GM18505 (cell line): ENCODE measurements at regions not wholly inside any gene's neighbourhood (a gene's known extent, or its start where the extent isn't known, plus 50 kb on each side); places are given as distances from the start of the nearest gene placed in this dataset.

Experiments used
- ATAC-seq: cut with Tn5 transposase; IDR thresholded peaks from one replicate; pipeline ENCODE4 v1.9.1; 2021; ENCODE audit not compliant: unreplicated experiment
- POLR2A ChIP-seq: IDR thresholded peaks from 4 replicates; pipeline ENCODE4 v1.6.1; 2011; ENCODE audit warnings: borderline replicate concordance; ENCODE audit not compliant: insufficient read depth, insufficient read length; ENCODE audit errors: extremely low read depth

GRCh38 chr17:68790492-68790891 is 164.7 kb downstream of the ABCA8 start:
- ATAC-seq: no peak
- no peak for TF ChIP-seq POLR2A

DNA sequence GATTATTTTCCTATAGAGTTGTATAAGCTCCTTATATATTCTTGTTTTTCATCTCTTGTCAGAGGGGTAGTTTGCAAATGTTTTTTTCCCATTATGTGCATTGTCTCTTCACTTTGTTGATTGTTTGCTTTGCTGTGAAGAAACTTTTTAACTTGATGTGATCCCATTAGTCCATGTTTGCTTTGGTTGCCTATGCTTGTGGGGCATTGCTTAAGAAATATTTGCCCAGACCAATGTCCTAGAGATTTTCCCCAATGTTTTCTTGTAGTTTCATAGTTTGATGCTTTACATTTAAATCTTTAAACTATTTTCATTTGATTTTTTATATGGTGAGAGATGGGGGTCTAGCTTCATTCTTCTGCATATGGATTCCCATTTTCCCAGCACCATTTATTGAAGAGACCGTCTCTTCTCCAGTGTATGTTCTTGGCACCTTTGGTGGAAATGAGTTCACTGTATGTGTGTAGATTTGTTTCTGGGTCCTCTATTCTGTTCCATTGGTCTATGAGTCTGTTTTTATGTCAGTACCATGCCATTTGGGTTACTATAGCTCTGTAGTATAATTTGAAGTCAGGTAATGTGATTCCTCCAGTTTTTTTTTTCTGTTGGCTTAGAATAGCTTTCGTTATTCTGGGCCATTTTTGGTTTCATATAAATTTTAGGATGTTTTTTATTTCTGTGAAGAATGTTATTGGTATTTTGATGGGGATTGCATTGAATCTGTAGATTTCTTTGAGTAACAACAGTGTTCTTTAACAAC is 165.8 kb downstream of the ABCA8 start:
- no peak for TF ChIP-seq POLR2A
- ATAC-seq: no peak

DNA sequence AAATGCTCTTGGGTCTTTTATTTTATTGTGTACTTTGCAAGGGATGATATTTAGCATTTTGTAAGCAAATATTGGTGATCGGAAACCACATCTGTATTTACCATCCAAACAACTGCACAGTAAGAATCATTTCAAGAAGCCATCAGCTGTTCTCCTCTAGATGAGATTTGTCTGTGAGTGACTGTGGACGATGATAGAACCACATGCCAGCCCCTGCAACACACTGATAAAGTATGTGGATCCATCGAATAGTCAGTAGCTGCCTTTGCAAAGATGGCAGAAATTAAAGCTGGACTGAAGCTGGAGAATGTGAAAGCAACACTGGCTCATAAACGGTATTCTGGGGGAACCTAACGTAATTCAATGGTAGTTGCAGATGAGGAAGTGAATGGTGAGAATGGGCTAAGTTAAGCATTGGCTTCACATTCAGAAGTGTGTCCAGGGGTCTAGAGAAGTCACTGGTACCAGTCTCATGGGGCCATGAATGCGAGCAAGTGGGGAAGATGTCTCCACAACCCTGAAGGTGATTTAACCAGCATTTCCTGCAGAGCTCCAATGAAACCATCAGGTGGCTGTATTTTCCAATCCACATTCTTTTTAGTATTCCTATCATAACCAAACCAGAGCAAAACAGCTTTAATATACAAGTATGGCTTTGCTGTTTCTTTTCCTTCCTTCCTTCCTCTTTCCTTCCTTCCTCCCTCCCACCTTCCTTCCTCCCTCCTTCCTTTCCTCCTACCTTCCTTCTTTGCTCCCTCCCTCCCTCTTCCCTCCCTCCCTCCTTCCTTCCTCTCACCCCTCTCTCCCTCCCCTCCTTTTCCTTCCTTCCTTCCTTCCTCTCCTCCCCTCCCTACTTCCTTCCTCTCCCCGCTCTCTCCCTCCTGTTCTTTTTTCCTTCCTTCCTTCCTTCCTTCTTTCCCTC is 169.4 kb downstream of the ABCA8 start:
- no peak for TF ChIP-seq POLR2A
- ATAC-seq: no peak

- no peak for TF ChIP-seq POLR2A
- ATAC-seq: no peak
Measured at GRCh38 chr17:68784431-68784830, 170.8 kb downstream of the ABCA8 start.

GRCh38 chr17:68783861-68784260 is 171.3 kb downstream of the ABCA8 start:
- no peak for TF ChIP-seq POLR2A
- ATAC-seq: no peak

DNA sequence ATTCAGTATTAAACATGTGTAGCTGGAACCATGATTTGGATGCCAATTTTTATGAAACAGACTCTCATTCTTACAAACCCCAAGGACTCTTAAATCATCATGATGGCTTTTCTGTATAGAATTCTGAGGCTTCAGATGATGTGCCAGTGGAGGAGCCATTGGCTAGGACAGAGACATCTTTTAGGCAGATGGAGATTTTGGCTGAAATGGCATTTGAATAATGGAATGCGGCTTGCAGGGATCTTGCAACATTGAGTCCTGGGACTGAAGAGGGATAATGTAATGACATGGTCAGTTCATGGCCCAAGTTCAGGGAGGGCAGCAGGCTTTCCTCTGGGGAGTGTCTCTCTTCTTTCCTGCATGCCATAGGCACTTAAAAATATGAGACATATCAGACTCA is 172.4 kb downstream of the ABCA8 start:
- ATAC-seq: no peak
- no peak for TF ChIP-seq POLR2A

GRCh38 chr17:68780596-68780995 is 174.6 kb downstream of the ABCA8 start:
- no peak for TF ChIP-seq POLR2A
- no peak for ATAC-seq

- ATAC-seq: no peak
- no peak for TF ChIP-seq POLR2A
Measured at GRCh38 chr17:68778726-68779125, 176.5 kb downstream of the ABCA8 start.

DNA sequence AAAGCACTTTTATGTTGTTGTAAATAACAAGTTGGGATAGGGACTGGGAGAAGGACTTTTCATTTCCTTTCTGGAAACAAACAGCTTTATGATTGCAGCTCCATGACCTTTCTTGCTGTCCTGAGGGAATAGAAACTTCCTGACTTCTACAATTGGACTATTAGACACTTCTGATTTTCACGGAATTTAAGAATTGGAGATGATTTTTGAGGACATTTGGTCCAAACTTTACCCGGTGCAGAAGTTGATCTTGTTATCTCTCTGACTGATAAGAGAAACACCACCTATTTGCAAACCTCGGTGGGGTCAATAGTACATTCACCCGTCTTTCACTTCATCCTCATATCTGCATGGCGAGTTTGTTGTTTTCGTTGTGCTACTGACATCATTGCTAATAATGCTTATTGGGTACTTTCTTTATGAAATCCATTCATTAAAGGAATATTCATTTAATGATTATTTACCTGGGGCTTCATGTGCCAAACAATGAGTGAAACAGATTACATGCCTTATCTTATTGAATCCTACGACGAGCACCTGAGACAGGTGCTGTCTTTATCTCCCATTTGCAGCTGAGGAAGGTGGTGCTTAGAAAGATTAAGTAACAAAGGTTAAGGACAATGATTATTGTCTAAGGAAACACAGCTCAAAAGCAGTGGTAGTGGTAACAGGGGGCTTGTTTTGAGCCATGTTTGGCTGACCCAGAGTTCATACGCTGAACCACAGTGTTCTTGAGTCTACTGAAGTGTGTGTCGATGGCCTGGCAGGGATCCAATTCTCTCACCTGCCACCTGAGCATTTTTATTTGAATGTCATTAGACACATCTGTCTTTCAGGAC is 176.9 kb upstream of the FAM20A start:
- TF ChIP-seq POLR2A: no peak
- no peak for ATAC-seq

DNA sequence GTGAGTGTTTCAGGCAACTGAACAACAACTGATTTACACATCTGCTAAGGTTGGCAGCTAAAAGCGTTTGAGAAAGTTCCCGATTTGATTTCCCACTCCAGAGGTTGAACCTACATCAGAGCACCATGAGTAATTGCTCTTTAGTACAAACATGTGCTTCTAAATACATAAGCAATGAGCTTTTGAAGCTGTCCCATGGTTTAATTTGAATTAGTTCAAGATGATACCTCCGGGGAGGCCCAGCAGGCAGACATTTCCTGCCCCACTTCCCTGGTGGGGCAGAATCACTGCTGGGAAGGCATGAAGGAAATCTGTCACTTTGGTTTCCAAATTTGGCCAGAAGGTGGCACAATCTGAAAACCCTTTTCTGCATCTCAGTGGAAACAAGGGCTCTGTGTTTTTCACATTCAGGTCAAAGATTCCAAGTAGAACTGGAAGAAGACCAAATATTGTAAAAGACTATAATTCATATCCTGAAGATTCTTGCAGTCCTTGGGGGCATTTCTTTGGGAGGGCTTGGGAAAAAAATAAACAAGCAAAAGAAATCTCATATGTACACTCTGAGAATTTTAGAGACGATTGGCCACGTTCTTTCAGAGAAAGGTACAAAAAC is 176.2 kb upstream of the FAM20A start:
- no peak for TF ChIP-seq POLR2A
- no peak for ATAC-seq

GRCh38 chr17:68776451-68776850 is 175.3 kb upstream of the FAM20A start:
- ATAC-seq: no peak

GRCh38 chr17:68775969-68776368 is 174.8 kb upstream of the FAM20A start:
- TF ChIP-seq POLR2A: no peak
- no peak for ATAC-seq

More at GRCh38 chr17:68776451-68776850, 175.3 kb upstream of the FAM20A start:
- TF ChIP-seq POLR2A: no peak

DNA sequence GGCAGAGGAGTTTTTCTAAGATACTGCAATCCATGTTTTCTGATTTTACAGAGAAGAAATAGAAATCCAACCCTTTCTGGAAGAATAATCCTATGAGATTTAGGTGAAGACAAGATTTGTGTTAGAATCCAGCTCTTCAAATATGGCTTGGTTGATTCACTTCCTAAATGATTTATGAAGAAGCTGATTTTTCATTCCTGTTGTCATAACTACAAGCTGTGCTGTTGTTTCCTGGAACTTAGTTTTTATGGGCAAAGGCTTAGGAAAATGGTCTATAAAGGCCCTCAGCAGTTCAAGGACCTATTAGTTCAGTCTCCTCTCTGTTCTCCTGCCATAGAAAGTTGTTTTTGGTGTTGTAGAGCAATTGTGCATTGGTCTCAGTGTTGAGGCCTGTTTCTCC is 174.2 kb upstream of the FAM20A start:
- no peak for TF ChIP-seq POLR2A

GRCh38 chr17:68771867-68772515 is 170.8 kb upstream of the FAM20A start:
- ATAC-seq: peak; percentile 50
- TF ChIP-seq POLR2A: no peak

More for the DNA sequence above, 174.2 kb upstream of the FAM20A start:
- ATAC-seq: no peak
